H1 (cell line): ENCODE measurements at regions not wholly inside any gene's neighbourhood (a gene's known extent, or its start where the extent isn't known, plus 50 kb on each side); places are given as distances from the start of the nearest gene placed in this dataset.

Experiments used
- CTCF ChIA-PET: fragments of 300-600 bp; sonication (Branson Sonifier 250); formaldehyde crosslinking; loops from one replicate; lab custom pipeline; 2021; ENCODE audit not compliant: partially characterized antibody; lab: Charles Lee
- POLR2A ChIA-PET: fragments of 300-600 bp; sonication (Branson Sonifier 250); formaldehyde crosslinking; loops from one replicate; lab custom pipeline; 2021; ENCODE audit warnings: inconsistent platforms; ENCODE audit not compliant: partially characterized antibody; lab: Charles Lee
- DNase-seq, 2 experiments: peaks; one replicate each; pipeline versions ENCODE4 v3.0.0 to v3.0.0-alpha.2; 2010 to 2022; ENCODE audit warnings: low spot score in 2 of 2, low read depth in 1 of 2, mixed read lengths in 1 of 2
- FAIRE-seq: peaks from 2 replicates; lab custom pipeline; 2011; peaks lifted over from hg19 to GRCh38; lab: Jason Lieb, UNC
- H2AFZ ChIP-seq: 2 replicates; pipeline ENCODE4 v1.8.1; 2012; ENCODE audit warnings: low read length, inconsistent platforms
- H2AK5ac ChIP-seq: 2 replicates; pipeline ENCODE4 v1.6.1; 2013; ENCODE audit warnings: low read depth, low read length
- H2BK120ac ChIP-seq: replicated peaks from 2 replicates; pipeline ENCODE3; 2013; ENCODE audit warnings: low read depth, low read length, inconsistent platforms
- H2BK12ac ChIP-seq: 2 replicates; pipeline ENCODE4 v1.6.1; 2013; ENCODE audit warnings: low read depth, low read length
- H2BK15ac ChIP-seq: 2 replicates; pipeline ENCODE4 v1.6.1; 2013; ENCODE audit warnings: low read length
- H2BK20ac ChIP-seq: 2 replicates; pipeline ENCODE4 v1.6.1; 2013; ENCODE audit warnings: low read length
- H2BK5ac ChIP-seq: 2 replicates; pipeline ENCODE4 v1.6.1; 2013; ENCODE audit warnings: low read depth, low read length
- H3K14ac ChIP-seq: 2 replicates; pipeline ENCODE4 v1.6.1; 2013; ENCODE audit warnings: inconsistent platforms; ENCODE audit not compliant: insufficient read length
- H3K18ac ChIP-seq: 2 replicates; pipeline ENCODE4 v1.6.1; 2013; ENCODE audit warnings: low read length; ENCODE audit errors: extremely low read depth
- H3K23ac ChIP-seq: 2 replicates; pipeline ENCODE4 v1.6.1; 2013; ENCODE audit warnings: inconsistent platforms; ENCODE audit not compliant: insufficient read length
- H3K23me2 ChIP-seq: 2 replicates; pipeline ENCODE4 v1.6.1; 2013; ENCODE audit warnings: low read depth, low read length
- H3K27ac ChIP-seq: 2 replicates; pipeline ENCODE4 v1.6.1; 2011; ENCODE audit warnings: low read depth, low read length, inconsistent platforms
- H3K27me3 ChIP-seq, 4 experiments: replicated peaks in 1 of 4; 1 replicate in 1 of 4; 2 replicates in 3 of 4; pipeline versions ENCODE4 v1.6.1 to v1.8.1; 2011 to 2013; ENCODE audit warnings: low read length in 3 of 4, mild to moderate bottlenecking in 3 of 4, inconsistent platforms in 2 of 4, mixed read lengths in 2 of 4, moderate library complexity in 1 of 4; ENCODE audit not compliant: control insufficient read depth in 3 of 4, insufficient read depth in 3 of 4; ENCODE audit errors: extremely low read depth in 1 of 4
- H3K36me3 ChIP-seq, 4 experiments: 2 replicates each; pipeline versions ENCODE4 v1.6.1 to v1.8.1; 2011 to 2013; ENCODE audit warnings: mild to moderate bottlenecking in 4 of 4, low read length in 3 of 4, moderate library complexity in 2 of 4, control low read depth in 1 of 4, inconsistent platforms in 1 of 4; ENCODE audit not compliant: insufficient read depth in 4 of 4, control insufficient read depth in 2 of 4
- H3K4ac ChIP-seq: replicated peaks from 2 replicates; pipeline ENCODE3; 2013; ENCODE audit warnings: low read length, low read depth, mixed read lengths, inconsistent platforms; ENCODE audit not compliant: insufficient read length
- H3K4me1 ChIP-seq, 4 experiments: replicated peaks in 1 of 4; 1 replicate in 1 of 4; 2 replicates in 3 of 4; pipeline versions ENCODE4 v1.6.1 to v1.8.1; 2011 to 2013; ENCODE audit warnings: low read length in 3 of 4, inconsistent platforms in 2 of 4, mixed read lengths in 1 of 4; ENCODE audit not compliant: insufficient read depth in 4 of 4, control insufficient read depth in 3 of 4
- H3K4me2 ChIP-seq, 2 experiments: 2 replicates each; pipeline versions ENCODE4 v1.6.1 to v1.8.1; 2011 to 2013; ENCODE audit warnings: low read depth in 2 of 2, low read length in 2 of 2, control low read depth in 1 of 2, inconsistent platforms in 1 of 2, mild to moderate bottlenecking in 1 of 2; ENCODE audit not compliant: insufficient read depth in 1 of 2
- H3K4me3 ChIP-seq, 4 experiments: fragments of 200-600, 300-600 bp in 1 of 4; sonication (generic), shearing (Covaris generic), sonication (Bioruptor Twin) in 1 of 4; 2 replicates each; pipeline versions ENCODE4 v1.5.1 to v1.8.1; 2011 to 2016; ENCODE audit warnings: low read length in 4 of 4, low read depth in 3 of 4, control low read depth in 2 of 4, inconsistent platforms in 2 of 4, mild to moderate bottlenecking in 2 of 4, mixed read lengths in 1 of 4, moderate library complexity in 1 of 4; ENCODE audit not compliant: insufficient read depth in 2 of 4; ENCODE audit errors: extremely low read depth in 1 of 4
- H3K56ac ChIP-seq: replicated peaks from 2 replicates; pipeline ENCODE3; 2013; ENCODE audit warnings: low read depth, mild to moderate bottlenecking, mixed read lengths, low read length, inconsistent platforms; ENCODE audit not compliant: insufficient read length
- H3K79me1 ChIP-seq: 2 replicates; pipeline ENCODE4 v1.6.1; 2013; ENCODE audit warnings: low read depth, low read length, control low read depth
- H3K79me2 ChIP-seq, 2 experiments: 2 replicates each; pipeline versions ENCODE4 v1.6.1 to v1.8.1; 2012 to 2013; ENCODE audit warnings: low read length in 2 of 2, mild to moderate bottlenecking in 2 of 2, inconsistent platforms in 1 of 2; ENCODE audit not compliant: insufficient read depth in 2 of 2, control insufficient read depth in 1 of 2
- H3K9ac ChIP-seq, 4 experiments: replicated peaks in 1 of 4; 1 replicate in 1 of 4; 2 replicates in 3 of 4; pipeline versions ENCODE4 v1.6.1 to v1.8.1; 2011 to 2013; ENCODE audit warnings: low read depth in 3 of 4, low read length in 3 of 4, control low read depth in 2 of 4, mild to moderate bottlenecking in 2 of 4, moderate library complexity in 2 of 4, inconsistent platforms in 1 of 4; ENCODE audit errors: extremely low read depth in 1 of 4
- H3K9me3 ChIP-seq, 2 experiments: 2 replicates each; pipeline versions ENCODE4 v1.6.1 to v1.8.1; 2012 to 2013; ENCODE audit warnings: mild to moderate bottlenecking in 2 of 2, moderate library complexity in 2 of 2, control low read depth in 1 of 2, inconsistent platforms in 1 of 2, low read depth in 1 of 2, low read length in 1 of 2, mixed read lengths in 1 of 2; ENCODE audit not compliant: insufficient read depth in 2 of 2
- H4K20me1 ChIP-seq, 2 experiments: replicated peaks in 1 of 2; 2 replicates each; pipeline versions ENCODE3 to v1.8.1; 2011 to 2013; ENCODE audit warnings: inconsistent platforms in 2 of 2, low read length in 2 of 2, mild to moderate bottlenecking in 1 of 2; ENCODE audit not compliant: insufficient read depth in 2 of 2, control insufficient read depth in 1 of 2
- H4K5ac ChIP-seq: 2 replicates; pipeline ENCODE4 v1.6.1; 2013; ENCODE audit warnings: low read length, low read depth, mixed read lengths, inconsistent platforms; ENCODE audit not compliant: insufficient read length
- H4K8ac ChIP-seq: 2 replicates; pipeline ENCODE4 v1.8.0; 2013; ENCODE audit warnings: mild to moderate bottlenecking, moderate library complexity, low read length, inconsistent platforms; ENCODE audit not compliant: insufficient read depth; ENCODE audit errors: extremely low read depth
- H4K91ac ChIP-seq: replicated peaks from 2 replicates; pipeline ENCODE3; 2013; ENCODE audit warnings: low read length, mixed read lengths, inconsistent platforms; ENCODE audit not compliant: insufficient read length
- BACH1 ChIP-seq: IDR thresholded peaks from 2 replicates; pipeline ENCODE4 v1.6.1; 2012; ENCODE audit warnings: low read length, improper control_type of control experiment
- EP300 ChIP-seq, 2 experiments: IDR thresholded peaks; 1 replicate in 1 of 2; 2 replicates in 1 of 2; pipeline ENCODE4 v1.6.1; 2011 to 2012; ENCODE audit warnings: low read depth in 2 of 2, low read length in 2 of 2, mild to moderate bottlenecking in 2 of 2, borderline replicate concordance in 1 of 2, inconsistent platforms in 1 of 2, moderate library complexity in 1 of 2
- HDAC2 ChIP-seq, 2 experiments: fragments of 300-600 bp in 1 of 2; sonication (generic) in 1 of 2; IDR thresholded peaks; 2 replicates each; pipeline ENCODE4 v1.6.1; 2011 to 2012; ENCODE audit warnings: low read depth in 2 of 2, low read length in 2 of 2, mild to moderate bottlenecking in 2 of 2, moderate library complexity in 2 of 2, borderline replicate concordance in 1 of 2, inconsistent platforms in 1 of 2
- KDM1A ChIP-seq: fragments of 200-600, 300-600 bp; sonication (generic); IDR thresholded peaks from 2 replicates; pipeline ENCODE4 v1.7.1; 2016; ENCODE audit warnings: mild to moderate bottlenecking, low read length, borderline replicate concordance
- MAFK ChIP-seq: IDR thresholded peaks from 2 replicates; pipeline ENCODE4 v1.6.1; 2012; ENCODE audit warnings: low read depth, mild to moderate bottlenecking, improper control_type of control experiment, low read length
- NANOG ChIP-seq: IDR thresholded peaks from 2 replicates; pipeline ENCODE4 v1.6.1; 2011; ENCODE audit warnings: low read length, low read depth, mild to moderate bottlenecking, inconsistent platforms; ENCODE audit not compliant: insufficient read depth, poor library complexity, severe bottlenecking
- SIX5 ChIP-seq: IDR thresholded peaks from 2 replicates; pipeline ENCODE4 v1.6.1; 2011; ENCODE audit warnings: mild to moderate bottlenecking, low read depth, low read length
- SP1 ChIP-seq: IDR thresholded peaks from 2 replicates; pipeline ENCODE4 v1.6.1; 2011; ENCODE audit warnings: low read depth, low read length
- SP2 ChIP-seq: IDR thresholded peaks from 2 replicates; pipeline ENCODE4 v1.6.1; 2012; ENCODE audit warnings: mild to moderate bottlenecking, low read length, inconsistent platforms
- SUZ12 ChIP-seq: fragments of 200-600 bp; sonication (generic); IDR thresholded peaks from 2 replicates; pipeline ENCODE4 v1.6.1; 2012; ENCODE audit warnings: mild to moderate bottlenecking, inconsistent platforms, low read length, moderate library complexity, mixed read lengths
- TAF7 ChIP-seq: optimal IDR thresholded peaks from 2 replicates; pipeline ENCODE3; 2011; ENCODE audit warnings: low read depth, mild to moderate bottlenecking, inconsistent platforms, low read length, moderate library complexity, borderline replicate concordance
- WGBS, 2 experiments: shearing (Covaris generic) in 1 of 2; methylation state at CpG; one replicate each; pipeline versions ENCODE4 v1.1.6 to v1.1.7; 2013 to 2015; ENCODE audit warnings: low lambda C conversion rate in 2 of 2, mixed read lengths in 2 of 2, inconsistent platforms in 1 of 2, low coverage in 1 of 2, missing lambda C conversion rate in 1 of 2; ENCODE audit not compliant: insufficient replicate concordance in 2 of 2, insufficient coverage in 1 of 2, insufficient read length in 1 of 2; ENCODE audit errors: extremely low coverage in 1 of 2, missing lambda C conversion rate in 1 of 2; 5-methylcytosine and 5-hydroxymethylcytosine counted together
- TF ChIP-seq, protein P1 (sequence below): IDR thresholded peaks from 2 replicates; pipeline ENCODE4 v1.6.1; 2011; ENCODE audit warnings: low read depth, mild to moderate bottlenecking, low read length; ENCODE audit not compliant: insufficient read depth

DNA sequence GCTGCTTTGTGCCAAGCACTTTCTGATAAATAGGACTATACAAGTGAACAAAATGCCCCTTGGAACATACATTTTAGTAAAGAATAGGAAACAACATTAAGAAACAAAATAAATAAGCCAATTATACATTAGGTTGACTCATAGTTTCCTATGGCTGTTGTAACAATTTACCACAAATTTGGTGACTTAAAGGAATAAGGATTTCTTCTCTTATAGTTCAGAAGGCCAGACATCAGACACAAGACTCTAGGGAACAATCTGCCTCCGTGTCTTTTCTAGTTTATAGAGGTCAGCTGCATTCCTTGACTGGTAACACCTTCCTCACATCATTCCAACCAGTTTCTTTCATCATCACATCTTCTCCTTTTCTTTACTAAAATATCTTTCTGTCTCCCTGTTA, 235.9 kb upstream of the PCDH18 start:
- Histone ChIP-seq H3K18ac (no peak overlapping the region), H3K23me2 (no peaks in the 10 kb centered on the region), H2BK20ac (no peak overlapping the region), H3K56ac (no peak overlapping the region)
- TF ChIP-seq SIX5 (no peak), TAF7 (no peak), KDM1A (no peak), SUZ12 (no peak), BACH1 (no peak), SP1 (no peak), MAFK (no peak), SP2 (no peak), EP300 (IDR thresholded peaks at IDR 0.05; ENCODE audit: borderline replicate concordance in 1 of 2, low read depth in 2 of 2, low read length in 2 of 2) (no peak), NANOG (no peak), HDAC2 (IDR thresholded peaks at IDR 0.05; ENCODE audit: borderline replicate concordance in 1 of 2, low read depth in 2 of 2, low read length in 2 of 2) (no peak)
- TF ChIP-seq, protein P1, sequence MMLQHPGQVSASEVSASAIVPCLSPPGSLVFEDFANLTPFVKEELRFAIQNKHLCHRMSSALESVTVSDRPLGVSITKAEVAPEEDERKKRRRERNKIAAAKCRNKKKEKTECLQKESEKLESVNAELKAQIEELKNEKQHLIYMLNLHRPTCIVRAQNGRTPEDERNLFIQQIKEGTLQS, result no peak
- TF ChIP-seq, all 59 proteins: peak for 0
- H4K5ac ChIP-seq, result no peak overlapping the region
- no peaks in the 10 kb centered on the region; a peak in 1 of 4 replicates for H3K9me3 ChIP-seq
- no peak overlapping the region for H3K4ac ChIP-seq
- H3K4me2 ChIP-seq, result no peak overlapping the region
- H2AK5ac ChIP-seq, result no peak overlapping the region
- DNase-seq (no peak), FAIRE-seq (no peak)
- ChIA-PET CTCF (interaction anchor here (0.6 kb wide), 1 partner anchor 503 kb away, joined by 4 read pairs; no protein-coding TSS in a partner anchor), POLR2A (no interaction called here)
- H4K20me1 ChIP-seq, result no peaks in the 10 kb centered on the region
- no peak overlapping the region for H3K14ac ChIP-seq
- H3K23ac ChIP-seq, result no peak overlapping the region
- no peak overlapping the region for H3K9ac ChIP-seq
- H3K79me2 ChIP-seq, result no peaks in the 10 kb centered on the region
- H2BK120ac ChIP-seq, result no peak overlapping the region
- H2BK12ac ChIP-seq, result no peak overlapping the region
- no peak overlapping the region for H4K8ac ChIP-seq
- H4K91ac ChIP-seq, result no peak overlapping the region
- H3K27me3 ChIP-seq, result no peaks in the 10 kb centered on the region
- H3K27ac ChIP-seq, result no peak overlapping the region
- no peaks in the 10 kb centered on the region for H3K4me1 ChIP-seq
- no peak overlapping the region for H3K4me3 ChIP-seq
- H2AFZ ChIP-seq, result no peak overlapping the region
- no peaks in the 10 kb centered on the region for H3K79me1 ChIP-seq
- no peak overlapping the region for H2BK15ac ChIP-seq
- no peak overlapping the region for H2BK5ac ChIP-seq
- 100% methylated on average over 1 of the region's 1 CpG; no CpG with 5 or more reads in 1 of the 2 experiments for WGBS, 2 experiments
- H3K36me3 ChIP-seq, result no peaks in the 10 kb centered on the region
